K562 (cell line): ENCODE measurements at regions not wholly inside any gene's neighbourhood (a gene's known extent, or its start where the extent isn't known, plus 50 kb on each side); places are given as distances from the start of the nearest gene placed in this dataset.

Source experiments
- CTCF ChIP-seq, 3 experiments: IDR thresholded peaks in 2 of 3; conservative IDR thresholded peaks in 1 of 3; 2 replicates each; pipeline ENCODE4 v1.5.1; 2011 to 2012; ENCODE audit warnings: low read length in 3 of 3, mild to moderate bottlenecking in 3 of 3, control low read depth in 2 of 3, improper control_type of control experiment in 1 of 3, inconsistent platforms in 1 of 3, low read depth in 1 of 3, mixed read lengths in 1 of 3, moderate library complexity in 1 of 3; ENCODE audit not compliant: insufficient read depth in 2 of 3
- E2F1 ChIP-seq: sonication (generic); formaldehyde crosslinking; IDR thresholded peaks from 2 replicates; pipeline ENCODE4 v1.8.1; 2023; ENCODE audit warnings: mild to moderate bottlenecking, missing genetic modification reagents, moderate library complexity
- EP300 ChIP-seq: IDR thresholded peaks from 2 replicates; pipeline ENCODE4 v1.6.1; 2012; ENCODE audit warnings: low read length, improper control_type of control experiment
- GTF2F1 ChIP-seq: IDR thresholded peaks from 2 replicates; pipeline ENCODE4 v1.6.1; 2011; ENCODE audit warnings: low read depth, low read length, improper control_type of control experiment
- SP1 ChIP-seq: sonication (generic); formaldehyde crosslinking; IDR thresholded peaks from 2 replicates; pipeline ENCODE4 v1.8.1; 2022; ENCODE audit warnings: mild to moderate bottlenecking, missing genetic modification reagents
- SPI1 ChIP-seq: IDR thresholded peaks from 2 replicates; pipeline ENCODE4 v1.6.1; 2011; ENCODE audit warnings: low read depth, low read length, control low read depth, borderline replicate concordance
- TAF1 ChIP-seq: IDR thresholded peaks from 2 replicates; pipeline ENCODE4 v1.6.1; 2011; ENCODE audit warnings: mild to moderate bottlenecking, low read length, moderate library complexity; ENCODE audit not compliant: insufficient read depth, control insufficient read depth, severe bottlenecking; ENCODE audit errors: extremely low read depth
- ZSCAN29 ChIP-seq: fragments of 450-650 bp; IDR thresholded peaks from 2 replicates; pipeline ENCODE4 v1.6.1; 2017

GRCh38 chr13:50552424-50552966, 291.0 kb downstream of the DLEU7 start:
- TF ChIP-seq SPI1 (no peak), TAF1 (no peak), ZSCAN29 (no peak), SP1 (CRISPR knock-in tag) (no peak), E2F1 (no peak), EP300 (no peak), CTCF (IDR thresholded peaks at IDR 0.05 in 2 of 3, conservative IDR thresholded peaks at IDR 0.05 in 1 of 3; ENCODE audit: insufficient read depth in 2 of 3, low read depth in 1 of 3, low read length in 3 of 3) (no peak), GTF2F1 (no peak)
